Stomach smooth muscle (tissue), 2 donors: ENCODE measurements at regions not wholly inside any gene's neighbourhood (a gene's known extent, or its start where the extent isn't known, plus 50 kb on each side); places are given as distances from the start of the nearest gene placed in this dataset.

ENCODE experiments used
- H3K27ac ChIP-seq: one replicate; pipeline ENCODE4 v1.7.0; 2013; ENCODE audit warnings: mild to moderate bottlenecking, low read length, inconsistent platforms
- H3K27me3 ChIP-seq, 2 donors: one replicate each; pipeline ENCODE4 v1.7.0; 2013; ENCODE audit warnings: low read length in 2 of 2; ENCODE audit not compliant: insufficient read depth in 2 of 2, control insufficient read depth in 1 of 2
- H3K36me3 ChIP-seq, 2 donors: one replicate each; pipeline ENCODE4 v1.7.0; 2013; ENCODE audit warnings: low read length in 2 of 2; ENCODE audit not compliant: control insufficient read depth in 2 of 2, insufficient read depth in 2 of 2
- H3K4me1 ChIP-seq: one replicate; pipeline ENCODE4 v1.7.0; 2013; ENCODE audit warnings: low read length; ENCODE audit not compliant: control insufficient read depth, insufficient read depth
- H3K4me3 ChIP-seq, 2 donors: one replicate each; pipeline ENCODE4 v1.7.0; 2013; ENCODE audit warnings: low read length in 2 of 2
- H3K9ac ChIP-seq, 2 donors: one replicate each; pipeline ENCODE4 v1.7.0; 2013; ENCODE audit warnings: low read length in 2 of 2, mild to moderate bottlenecking in 1 of 2
- H3K9me3 ChIP-seq, 2 donors: one replicate each; pipeline ENCODE4 v1.7.0; 2013; ENCODE audit warnings: low read length in 2 of 2; ENCODE audit not compliant: control insufficient read depth in 2 of 2
- donor health status: healthy.
- donor health status: Pancreatic carcinoma.

DNA sequence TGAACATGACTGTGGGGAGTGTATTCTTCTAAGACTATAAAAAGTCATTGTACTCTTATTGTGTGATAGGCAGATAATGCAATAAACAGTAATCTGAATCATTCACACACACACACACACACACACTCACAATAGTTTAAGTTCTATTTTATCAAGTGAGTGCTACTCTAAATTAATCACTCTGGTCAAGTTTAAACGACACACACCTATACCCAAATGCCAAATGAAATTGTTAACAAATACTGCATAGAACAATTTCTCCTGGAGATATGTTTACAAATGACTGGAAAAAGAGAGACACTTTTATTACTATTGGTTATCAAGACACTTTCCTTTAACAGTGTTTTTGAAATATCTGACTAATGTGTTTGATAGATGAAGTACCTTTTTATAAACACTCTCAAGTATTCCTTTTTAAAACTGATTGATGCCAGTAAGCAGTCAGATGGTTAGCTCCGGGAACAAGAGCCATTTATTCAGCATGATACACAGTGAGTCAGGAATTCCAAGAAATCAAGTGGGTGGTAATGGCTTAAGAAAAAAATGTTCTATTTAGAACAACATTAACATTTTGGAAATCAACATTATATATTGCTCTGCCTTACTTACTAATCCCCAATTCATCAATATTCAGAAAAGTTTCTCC lies 521.6 kb upstream of the ST8SIA4 start:
- Histone ChIP-seq H3K27me3 (no peaks in the 10 kb centered on the region), H3K4me1 (no peaks in the 10 kb centered on the region), H3K27ac (no peak overlapping the region), H3K4me3 (no peak overlapping the region), H3K9me3 (no peaks in the 10 kb centered on the region), H3K9ac (no peak overlapping the region), H3K36me3 (no peaks in the 10 kb centered on the region)

DNA sequence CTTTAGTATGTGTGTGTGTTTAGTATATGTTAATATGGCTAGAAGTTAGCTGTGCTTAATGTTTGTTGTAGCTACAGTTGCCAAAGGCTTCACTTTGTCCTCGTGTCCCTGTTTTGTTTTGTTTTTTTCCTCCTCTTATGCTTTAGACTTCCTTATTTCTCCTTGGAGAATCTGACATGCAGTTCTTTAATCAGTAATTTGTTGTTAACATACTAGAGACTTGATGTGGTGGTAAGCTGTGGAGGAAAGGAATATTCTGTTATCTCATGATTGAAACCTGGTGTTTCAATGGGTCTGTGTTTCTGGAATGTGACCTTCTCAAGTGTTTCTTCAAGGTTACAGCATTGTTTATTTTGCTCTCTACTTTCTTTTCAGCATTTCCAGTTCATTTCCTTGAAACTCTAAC lies 515.6 kb upstream of the ST8SIA4 start:
- H3K36me3 ChIP-seq: no peaks in the 10 kb centered on the region
- no peak overlapping the region for H3K27ac ChIP-seq
- no peaks in the 10 kb centered on the region for H3K27me3 ChIP-seq
- no peak overlapping the region for H3K4me3 ChIP-seq
- H3K9me3 ChIP-seq: no peaks in the 10 kb centered on the region
- no peak overlapping the region for H3K9ac ChIP-seq
- H3K4me1 ChIP-seq: no peaks in the 10 kb centered on the region

GRCh38 chr5:101404531-101404930 lies 501.4 kb upstream of the ST8SIA4 start:
- Histone ChIP-seq H3K4me1 (no peaks in the 10 kb centered on the region), H3K4me3 (no peak overlapping the region), H3K36me3 (no peaks in the 10 kb centered on the region), H3K27ac (no peak overlapping the region), H3K27me3 (no peaks in the 10 kb centered on the region), H3K9me3 (no peaks in the 10 kb centered on the region), H3K9ac (no peak overlapping the region)

DNA sequence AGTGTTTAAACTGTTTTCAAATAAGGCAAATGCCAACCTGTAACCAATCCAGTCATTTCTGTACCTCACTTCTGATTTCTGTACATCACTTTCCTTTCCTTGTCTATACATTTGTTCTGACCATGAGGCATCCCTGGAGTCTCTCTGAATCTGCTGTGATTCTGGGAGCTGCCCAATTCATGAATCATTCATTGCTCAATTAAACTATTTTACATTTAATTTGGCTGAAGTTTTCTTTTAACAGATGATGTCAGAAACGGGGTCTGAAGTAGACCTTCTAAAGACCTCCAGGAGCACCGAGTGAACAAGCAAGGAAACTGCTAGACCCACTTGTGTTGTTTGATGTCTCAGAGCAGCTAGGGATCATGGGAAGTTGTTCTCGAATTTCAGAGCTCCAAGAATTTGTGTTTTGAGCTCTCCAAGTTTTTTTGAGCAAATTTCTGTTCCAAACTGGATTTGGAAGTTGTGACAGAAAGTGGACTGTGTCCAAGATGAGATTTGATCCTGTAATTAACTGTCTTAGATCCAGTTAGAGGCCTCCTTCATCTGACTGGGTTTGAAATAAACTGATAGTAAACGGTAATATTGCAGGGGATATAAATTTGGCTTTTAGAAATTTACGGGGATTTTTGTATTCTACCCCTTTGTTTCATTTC lies 490.8 kb upstream of the ST8SIA4 start:
- Histone ChIP-seq H3K27me3 (no peaks in the 10 kb centered on the region), H3K9ac (no peak overlapping the region), H3K36me3 (no peaks in the 10 kb centered on the region), H3K9me3 (no peaks in the 10 kb centered on the region), H3K4me1 (no peaks in the 10 kb centered on the region), H3K4me3 (no peak overlapping the region), H3K27ac (no peak overlapping the region)

DNA sequence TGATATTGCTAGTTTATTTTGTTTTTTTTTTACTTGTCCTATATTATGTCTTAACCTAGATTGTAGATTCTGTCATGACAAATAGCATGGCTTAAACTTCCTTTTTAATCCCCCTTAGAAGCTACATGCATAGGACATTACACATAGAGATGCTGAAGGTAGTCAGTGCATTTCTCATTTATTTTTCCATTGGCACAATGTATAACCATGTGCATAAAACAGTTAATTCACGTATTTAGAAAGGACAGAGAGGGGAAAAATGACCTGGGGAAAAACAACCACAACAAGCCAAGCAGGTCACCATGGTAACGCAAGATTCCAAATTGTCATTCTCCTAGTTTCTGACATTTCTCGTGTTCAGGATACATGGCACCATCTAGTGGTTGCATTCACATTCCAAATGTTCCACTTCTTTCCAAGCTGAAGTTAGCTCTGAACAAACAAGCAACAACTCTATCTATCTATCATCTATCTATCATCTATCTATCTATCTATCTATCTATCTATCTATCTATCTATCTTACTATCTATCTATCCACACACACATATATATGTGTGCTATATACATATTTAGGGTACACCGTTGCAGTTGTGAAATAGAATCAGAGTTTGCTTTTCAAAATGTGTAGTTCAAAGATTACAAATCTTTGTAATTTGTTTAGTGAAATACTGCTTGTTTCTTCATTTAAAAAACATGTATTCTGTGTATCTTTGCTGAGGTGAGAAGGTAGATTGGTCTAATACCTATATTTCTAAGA lies 487.2 kb upstream of the ST8SIA4 start:
- Histone ChIP-seq H3K9me3 (no peaks in the 10 kb centered on the region), H3K36me3 (no peaks in the 10 kb centered on the region), H3K4me1 (no peaks in the 10 kb centered on the region), H3K4me3 (no peak overlapping the region), H3K9ac (no peak overlapping the region), H3K27me3 (no peaks in the 10 kb centered on the region), H3K27ac (no peak overlapping the region)

DNA sequence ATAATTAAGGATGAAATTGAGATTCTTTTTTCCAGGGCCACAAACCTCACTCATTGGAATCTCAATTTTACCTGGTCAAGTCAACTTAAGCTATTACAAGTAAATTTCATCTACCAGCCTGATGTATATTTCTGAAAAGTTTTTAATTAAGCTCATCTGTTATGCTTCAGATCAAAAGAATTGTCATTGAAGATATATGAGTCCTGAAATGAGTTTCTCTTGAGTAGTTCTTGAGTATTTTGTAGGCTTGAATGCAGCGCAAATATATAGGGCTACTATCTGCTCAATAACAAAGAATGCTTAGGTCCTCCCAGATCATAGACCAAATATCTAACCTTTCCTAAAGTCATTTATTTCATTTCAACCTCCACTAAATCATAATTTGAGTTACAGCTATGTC lies 482.2 kb upstream of the ST8SIA4 start:
- H3K27me3 ChIP-seq: no peaks in the 10 kb centered on the region
- no peaks in the 10 kb centered on the region for H3K36me3 ChIP-seq
- H3K4me1 ChIP-seq: no peaks in the 10 kb centered on the region
- no peaks in the 10 kb centered on the region for H3K9me3 ChIP-seq
- no peak overlapping the region for H3K4me3 ChIP-seq
- no peak overlapping the region for H3K9ac ChIP-seq
- H3K27ac ChIP-seq: no peak overlapping the region

DNA sequence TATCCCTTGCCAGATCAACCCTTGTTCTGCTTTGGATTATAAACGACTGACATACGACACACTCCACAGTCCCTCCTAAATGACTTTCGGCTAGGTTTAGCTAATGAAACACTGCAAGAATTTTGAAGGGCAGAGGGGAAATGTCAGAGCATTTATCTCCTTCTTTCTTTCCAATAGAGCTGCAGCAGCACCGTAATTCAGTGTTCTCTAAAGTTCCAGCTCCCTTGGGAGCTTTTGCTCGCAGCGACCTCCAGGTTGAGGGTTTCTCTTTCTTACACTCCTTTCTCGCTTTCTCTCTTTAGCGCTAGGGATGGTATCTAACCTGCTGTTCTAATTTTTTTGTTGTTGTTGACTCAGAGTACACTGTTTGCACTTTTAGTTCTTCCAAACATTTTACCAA lies 467.1 kb upstream of the ST8SIA4 start:
- no peak overlapping the region for H3K9ac ChIP-seq
- H3K4me3 ChIP-seq: no peak overlapping the region
- no peaks in the 10 kb centered on the region for H3K27me3 ChIP-seq

GRCh38 chr5:101364469-101364868 lies 461.4 kb upstream of the ST8SIA4 start:
- H3K27ac ChIP-seq: no peak overlapping the region
- H3K9ac ChIP-seq: no peak overlapping the region
- H3K4me1 ChIP-seq: no peaks in the 10 kb centered on the region
- H3K36me3 ChIP-seq: no peaks in the 10 kb centered on the region
- H3K27me3 ChIP-seq: no peaks in the 10 kb centered on the region
- H3K4me3 ChIP-seq: no peak overlapping the region
- no peaks in the 10 kb centered on the region for H3K9me3 ChIP-seq

More for the DNA sequence above, 467.1 kb upstream of the ST8SIA4 start:
- no peaks in the 10 kb centered on the region for H3K9me3 ChIP-seq
- no peak overlapping the region for H3K27ac ChIP-seq
- H3K36me3 ChIP-seq: no peaks in the 10 kb centered on the region
- no peaks in the 10 kb centered on the region for H3K4me1 ChIP-seq

GRCh38 chr5:101362067-101362466 lies 459.0 kb upstream of the ST8SIA4 start:
- H3K27ac ChIP-seq: no peak overlapping the region
- H3K9ac ChIP-seq: no peak overlapping the region
- H3K27me3 ChIP-seq: no peaks in the 10 kb centered on the region
- H3K36me3 ChIP-seq: no peaks in the 10 kb centered on the region
- no peaks in the 10 kb centered on the region for H3K4me1 ChIP-seq
- no peaks in the 10 kb centered on the region for H3K9me3 ChIP-seq
- no peak overlapping the region for H3K4me3 ChIP-seq

DNA sequence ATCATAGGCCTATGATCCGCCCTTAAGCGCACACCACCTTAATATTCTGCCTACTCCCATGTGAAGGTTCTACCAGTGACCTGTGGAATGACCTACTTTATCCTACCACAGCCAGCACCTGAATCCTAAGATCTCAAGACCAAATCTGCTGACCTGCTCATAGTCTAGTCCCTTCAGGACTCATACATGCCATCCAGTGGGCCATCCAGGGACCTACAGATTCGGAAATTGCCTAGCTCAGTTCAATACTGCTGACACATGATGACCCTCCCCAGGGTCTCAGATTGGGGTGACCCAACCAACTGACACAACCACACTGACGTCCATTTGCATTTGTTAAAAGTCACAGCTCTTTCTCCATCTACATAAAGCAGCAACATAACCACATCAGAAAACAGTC lies 443.8 kb upstream of the ST8SIA4 start:
- no peak overlapping the region for H3K9ac ChIP-seq
- H3K4me1 ChIP-seq: no peaks in the 10 kb centered on the region
- no peak overlapping the region for H3K27ac ChIP-seq
- no peaks in the 10 kb centered on the region for H3K27me3 ChIP-seq
- no peak overlapping the region for H3K4me3 ChIP-seq
- H3K36me3 ChIP-seq: no peaks in the 10 kb centered on the region
- H3K9me3 ChIP-seq: no peaks in the 10 kb centered on the region

DNA sequence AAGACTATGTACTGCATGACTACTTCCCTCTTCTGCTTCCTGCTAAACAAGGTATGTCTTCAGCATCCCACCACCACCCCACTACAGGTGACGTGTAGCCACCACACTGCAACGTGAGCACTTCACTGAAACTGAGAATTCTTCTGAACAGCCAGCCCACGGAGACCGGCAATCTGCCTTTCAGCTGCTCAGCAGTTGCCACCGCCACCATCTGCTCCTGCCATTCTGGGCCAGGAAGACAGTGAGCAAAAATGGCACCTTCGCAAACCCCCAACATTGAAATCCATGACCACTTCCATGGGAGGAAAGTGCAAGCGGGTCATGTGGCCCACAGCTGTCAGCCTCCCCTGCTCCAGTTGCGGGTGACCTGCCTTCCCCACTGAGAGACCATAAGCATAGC lies 443.4 kb upstream of the ST8SIA4 start:
- no peaks in the 10 kb centered on the region for H3K4me1 ChIP-seq
- H3K9ac ChIP-seq: no peak overlapping the region
- H3K27ac ChIP-seq: no peak overlapping the region
- H3K36me3 ChIP-seq: no peaks in the 10 kb centered on the region
- no peaks in the 10 kb centered on the region for H3K9me3 ChIP-seq
- no peak overlapping the region for H3K4me3 ChIP-seq
- no peaks in the 10 kb centered on the region for H3K27me3 ChIP-seq
